Ishikawa (cell line): ENCODE measurements at regions not wholly inside any gene's neighbourhood (a gene's known extent, or its start where the extent isn't known, plus 50 kb on each side); places are given as distances from the start of the nearest gene placed in this dataset.

Experiments
- CEBPB ChIP-seq: IDR thresholded peaks from 2 replicates; pipeline ENCODE4 v1.6.1; 2012
- CREB1 ChIP-seq: IDR thresholded peaks from 2 replicates; pipeline ENCODE4 v1.6.1; 2012; ENCODE audit warnings: low read depth
- EGR1 ChIP-seq: IDR thresholded peaks from 2 replicates; pipeline ENCODE4 v1.6.1; 2012
- EP300 ChIP-seq: IDR thresholded peaks from 2 replicates; pipeline ENCODE4 v1.6.1; 2012; ENCODE audit warnings: borderline replicate concordance
- FOXM1 ChIP-seq: IDR thresholded peaks from 2 replicates; pipeline ENCODE4 v1.6.1; 2012; ENCODE audit warnings: low read depth, borderline replicate concordance
- NFIC ChIP-seq: IDR thresholded peaks from 2 replicates; pipeline ENCODE4 v1.6.1; 2012
- RAD21 ChIP-seq: IDR thresholded peaks from 2 replicates; pipeline ENCODE4 v1.6.1; 2012; ENCODE audit warnings: low read depth
- TAF1 ChIP-seq: IDR thresholded peaks from 2 replicates; pipeline ENCODE4 v1.6.1; 2012; ENCODE audit warnings: low read depth, mild to moderate bottlenecking
- TCF12 ChIP-seq: IDR thresholded peaks from 2 replicates; pipeline ENCODE4 v1.6.1; 2012; ENCODE audit warnings: low read depth
- TEAD4 ChIP-seq: IDR thresholded peaks from 2 replicates; pipeline ENCODE4 v1.6.1; 2012
- YY1 ChIP-seq: IDR thresholded peaks from 2 replicates; pipeline ENCODE4 v1.6.1; 2012; ENCODE audit warnings: low read depth
- ZBTB7A ChIP-seq: IDR thresholded peaks from 2 replicates; pipeline ENCODE4 v1.6.1; 2012; ENCODE audit warnings: low read depth
- TF ChIP-seq, protein P1 (sequence below): IDR thresholded peaks from 2 replicates; pipeline ENCODE4 v1.6.1; 2012; ENCODE audit warnings: low read depth, mild to moderate bottlenecking
- TF ChIP-seq, protein P2 (sequence below): IDR thresholded peaks from 2 replicates; pipeline ENCODE4 v1.6.1; 2012
- TF ChIP-seq, protein P3 (sequence below): IDR thresholded peaks from 2 replicates; pipeline ENCODE4 v1.6.1; 2012

DNA sequence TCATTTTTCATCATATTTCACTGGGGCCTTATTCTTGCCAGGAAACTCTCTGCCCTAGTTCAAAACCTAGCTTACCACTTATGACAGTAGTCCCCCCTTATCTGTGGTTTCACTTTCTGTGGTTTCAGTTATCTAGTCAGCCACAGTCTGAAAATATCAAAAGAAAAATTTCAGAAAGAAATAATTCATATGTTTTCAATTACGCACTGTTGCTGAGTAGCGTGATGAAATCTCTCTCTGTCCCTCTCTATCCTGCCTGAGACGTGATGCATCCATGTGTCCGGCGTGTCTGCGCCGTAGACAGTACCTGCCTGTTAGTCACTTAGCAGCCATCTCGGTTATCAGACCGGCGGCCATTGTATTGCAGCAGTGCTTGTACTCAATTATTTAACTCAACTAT is 369.9 kb upstream of the MCTP2 start:
- TF ChIP-seq TCF12, result no peak

DNA sequence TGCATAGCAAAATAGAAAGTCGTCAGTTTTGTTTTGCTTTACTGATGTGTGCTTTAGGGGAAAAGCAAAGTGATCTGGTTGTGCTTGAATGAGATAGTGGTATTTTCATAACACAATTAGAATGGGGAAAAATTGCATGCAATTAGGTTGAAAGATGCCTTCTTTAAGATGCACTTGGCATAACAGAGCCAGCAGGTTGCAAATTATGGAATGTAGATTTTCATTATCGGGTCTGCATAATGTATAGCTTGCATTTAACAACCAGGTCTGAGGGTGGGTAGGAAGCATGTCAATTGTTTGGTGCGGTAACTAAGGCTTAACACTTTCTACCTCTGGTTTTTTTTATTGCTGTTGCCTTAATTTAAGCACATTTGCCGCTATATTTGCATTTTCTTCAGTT is 370.7 kb upstream of the MCTP2 start:
- TF ChIP-seq EP300, result no peak

DNA sequence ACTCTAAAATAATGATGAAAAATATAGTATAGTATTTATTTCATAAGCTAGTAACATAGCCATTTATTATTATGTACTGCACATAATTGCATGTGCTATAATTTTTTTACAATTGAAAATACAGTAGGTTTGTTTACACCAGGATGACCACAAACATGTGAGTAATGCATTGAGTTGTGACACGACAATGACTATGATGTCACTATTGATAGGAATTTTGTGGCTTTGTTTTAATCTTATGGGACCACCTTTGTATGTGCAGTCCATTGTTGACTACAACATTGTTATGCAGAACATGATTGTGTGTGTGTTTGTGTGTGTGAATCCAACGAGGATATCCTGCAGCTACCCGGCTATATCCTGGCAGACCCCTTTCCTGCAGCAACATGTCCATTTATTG is 372.2 kb upstream of the MCTP2 start:
- TF ChIP-seq RAD21 (no peak), YY1 (no peak), TCF12 (no peak), NFIC (no peak), ZBTB7A (no peak), FOXM1 (no peak), EP300 (no peak), CREB1 (no peak), EGR1 (no peak), CEBPB (no peak), TAF1 (no peak), TEAD4 (no peak)
- TF ChIP-seq, protein P1, sequence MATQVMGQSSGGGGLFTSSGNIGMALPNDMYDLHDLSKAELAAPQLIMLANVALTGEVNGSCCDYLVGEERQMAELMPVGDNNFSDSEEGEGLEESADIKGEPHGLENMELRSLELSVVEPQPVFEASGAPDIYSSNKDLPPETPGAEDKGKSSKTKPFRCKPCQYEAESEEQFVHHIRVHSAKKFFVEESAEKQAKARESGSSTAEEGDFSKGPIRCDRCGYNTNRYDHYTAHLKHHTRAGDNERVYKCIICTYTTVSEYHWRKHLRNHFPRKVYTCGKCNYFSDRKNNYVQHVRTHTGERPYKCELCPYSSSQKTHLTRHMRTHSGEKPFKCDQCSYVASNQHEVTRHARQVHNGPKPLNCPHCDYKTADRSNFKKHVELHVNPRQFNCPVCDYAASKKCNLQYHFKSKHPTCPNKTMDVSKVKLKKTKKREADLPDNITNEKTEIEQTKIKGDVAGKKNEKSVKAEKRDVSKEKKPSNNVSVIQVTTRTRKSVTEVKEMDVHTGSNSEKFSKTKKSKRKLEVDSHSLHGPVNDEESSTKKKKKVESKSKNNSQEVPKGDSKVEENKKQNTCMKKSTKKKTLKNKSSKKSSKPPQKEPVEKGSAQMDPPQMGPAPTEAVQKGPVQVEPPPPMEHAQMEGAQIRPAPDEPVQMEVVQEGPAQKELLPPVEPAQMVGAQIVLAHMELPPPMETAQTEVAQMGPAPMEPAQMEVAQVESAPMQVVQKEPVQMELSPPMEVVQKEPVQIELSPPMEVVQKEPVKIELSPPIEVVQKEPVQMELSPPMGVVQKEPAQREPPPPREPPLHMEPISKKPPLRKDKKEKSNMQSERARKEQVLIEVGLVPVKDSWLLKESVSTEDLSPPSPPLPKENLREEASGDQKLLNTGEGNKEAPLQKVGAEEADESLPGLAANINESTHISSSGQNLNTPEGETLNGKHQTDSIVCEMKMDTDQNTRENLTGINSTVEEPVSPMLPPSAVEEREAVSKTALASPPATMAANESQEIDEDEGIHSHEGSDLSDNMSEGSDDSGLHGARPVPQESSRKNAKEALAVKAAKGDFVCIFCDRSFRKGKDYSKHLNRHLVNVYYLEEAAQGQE, result no peak
- TF ChIP-seq, protein P2, sequence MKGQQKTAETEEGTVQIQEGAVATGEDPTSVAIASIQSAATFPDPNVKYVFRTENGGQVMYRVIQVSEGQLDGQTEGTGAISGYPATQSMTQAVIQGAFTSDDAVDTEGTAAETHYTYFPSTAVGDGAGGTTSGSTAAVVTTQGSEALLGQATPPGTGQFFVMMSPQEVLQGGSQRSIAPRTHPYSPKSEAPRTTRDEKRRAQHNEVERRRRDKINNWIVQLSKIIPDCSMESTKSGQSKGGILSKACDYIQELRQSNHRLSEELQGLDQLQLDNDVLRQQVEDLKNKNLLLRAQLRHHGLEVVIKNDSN, result no peak
- TF ChIP-seq, protein P3, sequence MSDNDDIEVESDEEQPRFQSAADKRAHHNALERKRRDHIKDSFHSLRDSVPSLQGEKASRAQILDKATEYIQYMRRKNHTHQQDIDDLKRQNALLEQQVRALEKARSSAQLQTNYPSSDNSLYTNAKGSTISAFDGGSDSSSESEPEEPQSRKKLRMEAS, result no peak

DNA sequence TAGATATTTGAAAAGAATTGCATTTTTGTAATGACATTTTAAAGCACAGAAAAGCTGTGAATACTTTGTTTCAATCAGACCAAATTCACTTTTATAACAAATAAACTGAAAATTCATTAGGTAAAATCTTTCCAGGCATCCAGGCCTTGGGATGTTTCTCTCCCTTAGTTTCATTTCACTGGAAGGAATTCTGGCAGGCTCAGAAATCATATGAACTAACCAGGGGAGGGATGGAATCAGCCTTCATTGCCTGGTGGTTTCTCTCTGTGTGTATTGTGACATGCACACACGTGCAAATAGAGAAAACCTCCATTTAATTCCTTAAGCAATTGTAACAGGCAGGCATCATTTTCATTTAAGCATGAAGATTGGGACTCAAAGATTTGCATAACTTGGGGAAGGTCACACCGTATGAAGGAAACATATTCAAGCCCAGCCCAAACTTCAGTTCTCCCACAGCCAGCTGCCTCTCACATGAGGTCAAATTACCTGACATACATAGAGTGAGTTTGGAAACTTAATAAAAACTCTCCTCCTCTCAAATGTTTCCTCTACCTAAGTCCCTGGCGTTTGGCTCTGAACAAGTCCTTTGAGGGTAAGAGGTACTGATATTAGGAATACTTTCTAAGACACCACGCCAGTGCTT is 376.1 kb upstream of the MCTP2 start:
- TF ChIP-seq TAF1, result no peak

DNA sequence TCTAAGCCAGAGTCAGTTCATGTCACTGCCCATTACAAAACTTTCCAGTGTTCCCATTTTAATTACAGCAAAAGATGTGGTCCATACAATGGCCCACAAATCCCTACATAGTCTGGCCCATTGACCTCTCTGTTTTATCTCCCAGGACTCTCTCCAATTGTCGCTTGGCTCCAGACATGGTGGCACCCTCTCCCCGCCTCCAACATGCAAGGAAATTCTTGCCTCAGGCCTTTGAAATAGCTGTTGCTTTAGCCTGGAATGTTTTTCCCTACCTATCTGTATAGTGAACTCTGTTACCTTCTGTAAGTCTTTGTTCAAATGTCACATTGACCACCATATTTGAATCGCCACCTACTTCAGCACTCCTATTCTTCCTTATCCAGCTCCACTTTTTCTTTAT is 377.3 kb upstream of the MCTP2 start:
- TF ChIP-seq, protein P1, result no peak
- TF ChIP-seq, protein P3, result no peak
- TF ChIP-seq EGR1 (no peak), TCF12 (no peak), TEAD4 (no peak), YY1 (no peak), FOXM1 (no peak)

DNA sequence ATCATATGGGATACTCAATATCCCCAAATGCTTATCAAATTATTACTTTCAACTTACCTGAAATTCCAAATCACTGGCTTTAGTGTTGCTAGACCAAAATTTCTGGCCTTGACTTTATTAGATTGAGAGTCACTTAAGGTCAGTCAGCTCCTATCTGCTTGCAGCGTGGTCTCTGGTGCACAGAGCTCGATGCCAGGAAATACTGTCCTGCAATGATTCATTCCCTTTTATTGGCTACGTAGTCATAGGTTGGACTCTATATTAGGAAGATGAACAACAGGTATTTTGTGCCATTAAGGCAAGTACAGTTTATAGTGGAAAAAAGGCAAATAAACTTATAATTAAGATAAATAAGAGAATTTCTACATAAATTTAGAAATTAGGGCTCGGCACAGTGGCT is 378.6 kb upstream of the MCTP2 start:
- TF ChIP-seq ZBTB7A (no peak), TCF12 (no peak), FOXM1 (no peak), CEBPB (no peak), NFIC (no peak), YY1 (no peak), CREB1 (no peak), RAD21 (no peak), EGR1 (no peak), EP300 (no peak), TEAD4 (no peak), TAF1 (no peak)
- TF ChIP-seq, protein P3, result no peak
- TF ChIP-seq, protein P1, result no peak
- TF ChIP-seq, protein P2, result no peak
